Loucy (cell line): ENCODE measurements at regions not wholly inside any gene's neighbourhood (a gene's known extent, or its start where the extent isn't known, plus 50 kb on each side); places are given as distances from the start of the nearest gene placed in this dataset.

Experiments used
- H2AFZ ChIP-seq: fragments of 200-600 bp; sonication (generic); 2 replicates; pipeline ENCODE4 v1.6.0; 2016; ENCODE audit warnings: antibody characterized with exemption, mild to moderate bottlenecking, low read length, moderate library complexity
- H3F3A ChIP-seq: fragments of 200-600 bp; 2 replicates; pipeline ENCODE4 v1.6.0; 2016; ENCODE audit warnings: antibody characterized with exemption, low read depth, mild to moderate bottlenecking
- H3K27me3 ChIP-seq: fragments of 200-600 bp; sonication (generic); 2 replicates; pipeline ENCODE4 v1.6.1; 2014; ENCODE audit warnings: low read length, mild to moderate bottlenecking; ENCODE audit not compliant: insufficient read depth, poor library complexity, severe bottlenecking
- H3K36me3 ChIP-seq: fragments of 200-600 bp; sonication (generic); 2 replicates; pipeline ENCODE4 v1.6.1; 2016; ENCODE audit warnings: low read length; ENCODE audit not compliant: insufficient read depth
- H3K4me1 ChIP-seq: fragments of 200-600 bp; sonication (generic); 2 replicates; pipeline ENCODE4 v1.5.1; 2014; ENCODE audit warnings: low read length, mild to moderate bottlenecking; ENCODE audit not compliant: insufficient read depth, poor library complexity, severe bottlenecking
- H3K4me2 ChIP-seq: fragments of 200-600 bp; sonication (generic); 2 replicates; pipeline ENCODE4 v1.6.0; 2014; ENCODE audit warnings: antibody characterized with exemption, low read length, low read depth, mild to moderate bottlenecking; ENCODE audit not compliant: poor library complexity, severe bottlenecking
- H3K4me3 ChIP-seq: fragments of 200-600 bp; sonication (generic); 2 replicates; pipeline ENCODE4 v1.5.1; 2014; ENCODE audit warnings: low read length, mild to moderate bottlenecking, mixed read lengths; ENCODE audit not compliant: poor library complexity, severe bottlenecking
- H3K79me2 ChIP-seq: fragments of 200-600 bp; sonication (generic); 2 replicates; pipeline ENCODE4 v1.6.1; 2014; ENCODE audit warnings: low read length; ENCODE audit not compliant: insufficient read depth
- H3K9ac ChIP-seq: fragments of 200-600 bp; sonication (generic); 2 replicates; pipeline ENCODE4 v1.6.0; 2014; ENCODE audit warnings: mild to moderate bottlenecking, low read depth, low read length, moderate library complexity; ENCODE audit not compliant: poor library complexity, severe bottlenecking
- H3K9me2 ChIP-seq: fragments of 200-600 bp; sonication (generic); replicated peaks from 2 replicates; pipeline ENCODE4 v1.6.1; 2016; ENCODE audit warnings: low read depth, low read length, mixed read lengths
- H3K9me3 ChIP-seq: fragments of 200-600 bp; sonication (generic); 2 replicates; pipeline ENCODE4 v1.6.1; 2014; ENCODE audit warnings: mild to moderate bottlenecking, antibody characterized with exemption, low read length, low read depth; ENCODE audit not compliant: insufficient read depth
- H4K20me1 ChIP-seq: fragments of 200-600 bp; sonication (generic); 2 replicates; pipeline ENCODE4 v1.6.0; 2014; ENCODE audit warnings: antibody characterized with exemption, low read length, mild to moderate bottlenecking; ENCODE audit not compliant: insufficient read depth, poor library complexity, severe bottlenecking
- CTCF ChIP-seq: fragments of 200-600 bp; sonication (generic); conservative IDR thresholded peaks from 2 replicates; pipeline ENCODE4 v1.5.1; 2014; ENCODE audit warnings: mild to moderate bottlenecking, antibody characterized with exemption, low read length
- EZH2phosphoT487 ChIP-seq: fragments of 200-600 bp; IDR thresholded peaks from 2 replicates; pipeline ENCODE4 v1.6.1; 2018; ENCODE audit warnings: antibody characterized with exemption, mild to moderate bottlenecking, moderate library complexity, borderline replicate concordance

GRCh38 chr13:80979035-80979641, 638.2 kb upstream of the SPRY2 start:
- no peaks in the 10 kb centered on the region for H3K4me1 ChIP-seq
- no peaks in the 10 kb centered on the region for H3K27me3 ChIP-seq
- H2AFZ ChIP-seq, result no peak overlapping the region
- no peak overlapping the region for H3K4me2 ChIP-seq
- H4K20me1 ChIP-seq, result no peaks in the 10 kb centered on the region
- no peaks in the 10 kb centered on the region for H3K79me2 ChIP-seq
- H3K36me3 ChIP-seq, result no peaks in the 10 kb centered on the region
- no peaks in the 10 kb centered on the region for H3K9me3 ChIP-seq
- H3K9ac ChIP-seq, result no peak overlapping the region
- TF ChIP-seq EZH2phosphoT487 (no peak), CTCF (peak; percentile 95)
- H3K4me3 ChIP-seq, result no peak overlapping the region
- H3K9me2 ChIP-seq, result no peaks in the 10 kb centered on the region
- H3F3A ChIP-seq, result no peaks in the 10 kb centered on the region

- Histone ChIP-seq H2AFZ (no peak overlapping the region), H3K4me1 (no peaks in the 10 kb centered on the region), H3K9ac (no peak overlapping the region), H3K9me3 (no peaks in the 10 kb centered on the region), H3K79me2 (no peaks in the 10 kb centered on the region), H3K4me2 (no peak overlapping the region), H3K36me3 (no peaks in the 10 kb centered on the region), H3F3A (no peaks in the 10 kb centered on the region), H4K20me1 (no peaks in the 10 kb centered on the region), H3K9me2 (no peaks in the 10 kb centered on the region), H3K4me3 (no peak overlapping the region), H3K27me3 (no peaks in the 10 kb centered on the region)
- TF ChIP-seq CTCF (no peak), EZH2phosphoT487 (no peak)
Observed at GRCh38 chr13:80977168-80977567, 636.2 kb upstream of the SPRY2 start.

- TF ChIP-seq CTCF (no peak), EZH2phosphoT487 (no peak)
- Histone ChIP-seq H3K9ac (no peak overlapping the region), H3K27me3 (no peaks in the 10 kb centered on the region), H3K9me3 (no peaks in the 10 kb centered on the region), H4K20me1 (no peaks in the 10 kb centered on the region), H3K79me2 (no peaks in the 10 kb centered on the region), H2AFZ (no peak overlapping the region), H3K4me3 (no peak overlapping the region), H3K4me1 (no peaks in the 10 kb centered on the region), H3K4me2 (no peak overlapping the region), H3K9me2 (no peaks in the 10 kb centered on the region), H3K36me3 (no peaks in the 10 kb centered on the region), H3F3A (no peaks in the 10 kb centered on the region)
Observed at GRCh38 chr13:80975903-80976302, 635.0 kb upstream of the SPRY2 start.
